ENCODE measurements at regions not wholly inside any gene's neighbourhood (a gene's known extent, or its start where the extent isn't known, plus 50 kb on each side); places are given as distances from the start of the nearest gene placed in this dataset.

DNA sequence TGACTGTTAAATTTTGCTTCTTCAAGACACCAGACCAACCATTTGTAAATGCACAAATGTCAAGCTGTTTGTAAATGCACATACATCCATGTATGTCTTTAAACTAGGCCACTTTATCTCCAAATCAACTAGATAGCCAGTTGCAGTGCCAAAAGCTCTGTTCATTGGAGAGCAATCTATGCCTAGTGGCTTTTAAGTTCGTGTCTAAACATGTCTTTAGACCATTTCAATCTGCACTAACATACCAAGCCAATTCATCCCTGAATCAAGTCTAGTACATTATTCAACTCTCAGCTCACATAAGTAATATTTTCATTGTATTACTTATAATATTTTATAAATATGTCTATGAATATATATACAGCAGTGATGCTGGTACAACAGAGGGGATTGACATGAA is 985.9 kb downstream of the CDH18 start:
- H3K4me3 ChIP-seq (ENCODE audit: low read length) = no peak overlapping the region
- H3K27me3 ChIP-seq (ENCODE audit: insufficient read depth, low read length) = no peaks in the 10 kb centered on the region
- no peaks in the 10 kb centered on the region for H3K9me3 ChIP-seq (ENCODE audit: low read depth, low read length)
- no peaks in the 10 kb centered on the region for H3K4me1 ChIP-seq (ENCODE audit: insufficient read depth, low read length)

DNA sequence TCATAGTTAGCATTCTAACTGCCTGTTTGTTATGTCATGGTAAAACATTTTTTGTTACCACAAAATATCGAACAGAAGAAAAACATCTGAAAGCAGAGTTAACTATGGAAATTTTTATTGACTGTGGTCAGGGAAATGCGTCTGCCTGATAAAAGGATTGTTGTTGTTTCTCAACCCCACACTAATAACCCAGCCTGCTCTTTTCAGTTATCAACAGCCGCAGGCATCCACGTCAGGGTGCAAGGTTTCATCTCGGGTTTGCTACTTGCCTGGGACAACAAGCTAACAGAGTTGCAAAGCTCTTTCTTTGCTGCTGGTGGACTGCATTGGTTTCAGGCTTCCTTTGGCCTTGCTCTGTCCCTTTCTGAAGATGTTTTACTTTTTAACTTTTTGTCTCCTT is 969.2 kb downstream of the CDH18 start:
- Histone ChIP-seq H3K4me1 (ENCODE audit: insufficient read depth, low read length) (no peaks in the 10 kb centered on the region), H3K9me3 (ENCODE audit: low read depth, low read length) (no peaks in the 10 kb centered on the region), H3K4me3 (ENCODE audit: low read length) (no peak overlapping the region), H3K27me3 (ENCODE audit: insufficient read depth, low read length) (no peaks in the 10 kb centered on the region)

DNA sequence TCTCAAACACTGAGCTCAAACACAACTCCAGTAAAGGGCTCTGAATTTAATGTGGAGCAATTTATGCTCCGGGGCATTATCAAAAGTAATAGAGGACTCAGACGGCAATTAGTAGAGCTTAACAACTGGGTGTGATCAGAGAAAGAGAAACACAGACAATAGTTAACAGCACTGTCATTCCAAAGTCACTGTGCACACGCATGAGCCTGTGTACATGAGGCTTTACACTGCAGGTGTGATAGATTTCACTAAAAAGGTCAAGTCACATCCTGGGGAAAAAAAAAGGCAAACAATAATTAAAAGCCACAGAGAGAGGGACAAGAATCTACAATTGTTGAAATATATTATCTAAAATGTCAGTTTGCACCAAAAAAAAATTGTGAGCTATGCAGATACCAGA is 956.5 kb downstream of the CDH18 start:
- Histone ChIP-seq H3K27me3 (ENCODE audit: insufficient read depth, low read length) (no peaks in the 10 kb centered on the region), H3K4me1 (ENCODE audit: insufficient read depth, low read length) (no peaks in the 10 kb centered on the region), H3K4me3 (ENCODE audit: low read length) (no peak overlapping the region), H3K9me3 (ENCODE audit: low read depth, low read length) (no peaks in the 10 kb centered on the region)

DNA sequence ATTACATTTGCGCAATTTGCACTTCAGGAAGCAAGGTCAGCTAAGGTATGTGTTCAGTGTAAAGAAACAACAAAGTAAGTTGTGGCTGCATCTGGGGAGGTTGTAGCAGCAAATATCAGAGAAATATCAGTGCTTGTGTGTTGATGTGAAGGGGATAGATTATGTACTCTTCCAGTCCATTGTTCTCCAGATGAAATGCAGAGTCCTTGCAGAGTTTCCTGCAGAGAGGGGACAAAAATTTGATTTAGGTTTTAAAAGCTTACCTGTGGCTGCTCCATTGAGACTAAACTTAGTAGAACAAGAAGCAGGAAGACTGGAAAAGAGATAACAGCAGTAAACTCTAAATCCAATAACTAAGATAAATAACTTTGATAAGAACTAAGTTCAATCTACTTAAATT is 952.2 kb downstream of the CDH18 start:
- Histone ChIP-seq H3K9me3 (ENCODE audit: low read depth, low read length) (no peaks in the 10 kb centered on the region), H3K4me3 (ENCODE audit: low read length) (no peak overlapping the region), H3K4me1 (ENCODE audit: insufficient read depth, low read length) (no peaks in the 10 kb centered on the region), H3K27me3 (ENCODE audit: insufficient read depth, low read length) (no peaks in the 10 kb centered on the region)

DNA sequence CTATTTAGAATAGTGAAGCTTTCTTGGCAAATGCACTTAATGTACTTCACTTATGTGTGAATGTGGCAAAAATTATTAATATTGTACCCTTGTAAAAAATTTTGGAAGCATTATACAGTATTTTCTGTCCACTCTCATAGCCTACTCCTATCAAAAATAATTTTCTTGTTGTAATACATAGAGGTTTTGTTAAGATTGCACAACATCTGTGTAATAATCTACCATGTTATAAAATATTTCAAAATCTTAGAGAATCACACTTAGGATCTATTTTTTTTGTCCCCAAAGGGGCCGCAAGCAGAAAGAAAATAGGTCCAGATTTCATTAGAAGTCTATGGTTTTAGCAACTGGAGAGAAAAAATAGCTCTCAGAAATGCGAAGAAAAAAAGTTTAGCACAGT is 945.9 kb downstream of the CDH18 start:
- Histone ChIP-seq H3K27me3 (ENCODE audit: insufficient read depth, low read length) (no peaks in the 10 kb centered on the region), H3K4me1 (ENCODE audit: insufficient read depth, low read length) (no peaks in the 10 kb centered on the region), H3K9me3 (ENCODE audit: low read depth, low read length) (no peaks in the 10 kb centered on the region), H3K4me3 (ENCODE audit: low read length) (no peak overlapping the region)

GRCh38 chr5:19044311-19044710 is 943.7 kb downstream of the CDH18 start:
- no peaks in the 10 kb centered on the region for H3K9me3 ChIP-seq (ENCODE audit: low read depth, low read length)
- no peaks in the 10 kb centered on the region for H3K27me3 ChIP-seq (ENCODE audit: insufficient read depth, low read length)
- no peak overlapping the region for H3K4me3 ChIP-seq (ENCODE audit: low read length)
- H3K4me1 ChIP-seq (ENCODE audit: insufficient read depth, low read length) = no peaks in the 10 kb centered on the region

GRCh38 chr5:19044931-19045695 is 942.9 kb downstream of the CDH18 start:
- no peaks in the 10 kb centered on the region for H3K27me3 ChIP-seq (ENCODE audit: insufficient read depth, low read length)
- no peaks in the 10 kb centered on the region for H3K4me1 ChIP-seq (ENCODE audit: insufficient read depth, low read length)
- H3K4me3 ChIP-seq (ENCODE audit: low read length) = no peak overlapping the region
- H3K9me3 ChIP-seq (ENCODE audit: low read depth, low read length) = no peaks in the 10 kb centered on the region

GRCh38 chr5:19047277-19047676 is 940.7 kb downstream of the CDH18 start:
- H3K9me3 ChIP-seq (ENCODE audit: low read depth, low read length) = no peaks in the 10 kb centered on the region
- H3K27me3 ChIP-seq (ENCODE audit: insufficient read depth, low read length) = no peaks in the 10 kb centered on the region
- H3K4me1 ChIP-seq (ENCODE audit: insufficient read depth, low read length) = no peaks in the 10 kb centered on the region
- no peak overlapping the region for H3K4me3 ChIP-seq (ENCODE audit: low read length)

GRCh38 chr5:19048726-19049125 is 939.3 kb downstream of the CDH18 start:
- Histone ChIP-seq H3K27me3 (ENCODE audit: insufficient read depth, low read length) (no peaks in the 10 kb centered on the region), H3K4me3 (ENCODE audit: low read length) (no peak overlapping the region), H3K4me1 (ENCODE audit: insufficient read depth, low read length) (no peaks in the 10 kb centered on the region), H3K9me3 (ENCODE audit: low read depth, low read length) (no peaks in the 10 kb centered on the region)

GRCh38 chr5:19058216-19058615 is 929.8 kb downstream of the CDH18 start:
- peaks cover under 1% of the 10 kb centered on the region for H3K9me3 ChIP-seq (ENCODE audit: low read depth, low read length)
- no peaks in the 10 kb centered on the region for H3K27me3 ChIP-seq (ENCODE audit: insufficient read depth, low read length)
- no peak overlapping the region for H3K4me3 ChIP-seq (ENCODE audit: low read length)
- no peaks in the 10 kb centered on the region for H3K4me1 ChIP-seq (ENCODE audit: insufficient read depth, low read length)

GRCh38 chr5:19064094-19064493 is 923.9 kb downstream of the CDH18 start:
- no peak overlapping the region for H3K4me3 ChIP-seq (ENCODE audit: low read length)
- H3K9me3 ChIP-seq (ENCODE audit: low read depth, low read length) = peaks cover 8% of the 10 kb centered on the region
- no peaks in the 10 kb centered on the region for H3K4me1 ChIP-seq (ENCODE audit: insufficient read depth, low read length)
- no peaks in the 10 kb centered on the region for H3K27me3 ChIP-seq (ENCODE audit: insufficient read depth, low read length)

DNA sequence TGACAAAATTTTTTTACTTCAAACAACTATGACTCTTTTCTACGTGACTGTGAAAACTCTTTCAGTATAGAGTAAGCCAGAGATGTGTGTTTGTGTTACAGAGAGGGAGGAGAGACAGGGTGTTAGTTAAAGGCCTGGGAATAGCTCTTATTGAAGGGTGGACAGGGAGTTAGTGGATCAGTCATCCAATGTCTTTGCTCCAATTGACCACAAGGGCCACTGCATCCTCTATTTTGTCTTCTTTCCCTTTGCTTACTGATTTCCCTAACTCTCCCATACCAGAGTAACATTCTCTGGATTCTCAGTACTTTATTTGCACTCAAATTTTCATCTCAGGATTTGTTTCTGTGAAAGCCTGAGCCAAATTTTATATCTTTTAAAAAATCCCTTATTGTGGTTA is 920.3 kb downstream of the CDH18 start:
- H3K4me3 ChIP-seq (ENCODE audit: low read length) = no peak overlapping the region
- H3K27me3 ChIP-seq (ENCODE audit: insufficient read depth, low read length) = no peaks in the 10 kb centered on the region
- H3K9me3 ChIP-seq (ENCODE audit: low read depth, low read length) = peaks cover 12% of the 10 kb centered on the region
- H3K4me1 ChIP-seq (ENCODE audit: insufficient read depth, low read length) = no peaks in the 10 kb centered on the region

DNA sequence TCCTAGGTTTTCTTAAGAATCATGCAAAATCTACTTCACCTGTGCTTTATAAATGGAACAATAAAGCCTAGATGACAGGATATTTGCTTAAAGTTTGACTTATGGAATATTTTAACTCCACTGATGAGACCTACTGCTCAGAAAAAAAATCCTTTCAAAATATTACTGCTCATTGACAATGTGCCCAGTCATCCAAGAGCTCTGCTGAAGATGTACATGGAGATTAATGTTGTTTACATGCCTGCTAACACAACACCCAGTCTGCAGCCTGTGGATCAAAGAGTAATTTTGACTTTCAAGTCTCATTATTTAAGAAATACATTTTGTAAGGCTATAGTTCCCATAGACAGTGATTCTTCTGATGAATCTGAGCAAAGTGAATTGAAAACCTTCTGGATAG is 889.6 kb downstream of the CDH18 start:
- Histone ChIP-seq H3K27me3 (ENCODE audit: insufficient read depth, low read length) (no peaks in the 10 kb centered on the region), H3K9me3 (ENCODE audit: low read depth, low read length) (no peaks in the 10 kb centered on the region), H3K4me1 (ENCODE audit: insufficient read depth, low read length) (no peaks in the 10 kb centered on the region), H3K4me3 (ENCODE audit: low read length) (no peak overlapping the region)

- no peaks in the 10 kb centered on the region for H3K9me3 ChIP-seq (ENCODE audit: low read depth, low read length)
- no peaks in the 10 kb centered on the region for H3K4me1 ChIP-seq (ENCODE audit: insufficient read depth, low read length)
- H3K27me3 ChIP-seq (ENCODE audit: insufficient read depth, low read length) = no peaks in the 10 kb centered on the region
- H3K4me3 ChIP-seq (ENCODE audit: low read length) = no peak overlapping the region
Observed at GRCh38 chr5:19099195-19099594, 888.8 kb downstream of the CDH18 start.

- Histone ChIP-seq H3K27me3 (ENCODE audit: insufficient read depth, low read length) (no peaks in the 10 kb centered on the region), H3K4me3 (ENCODE audit: low read length) (no peak overlapping the region)
Observed at GRCh38 chr5:19104948-19105347, 883.1 kb downstream of the CDH18 start.

DNA sequence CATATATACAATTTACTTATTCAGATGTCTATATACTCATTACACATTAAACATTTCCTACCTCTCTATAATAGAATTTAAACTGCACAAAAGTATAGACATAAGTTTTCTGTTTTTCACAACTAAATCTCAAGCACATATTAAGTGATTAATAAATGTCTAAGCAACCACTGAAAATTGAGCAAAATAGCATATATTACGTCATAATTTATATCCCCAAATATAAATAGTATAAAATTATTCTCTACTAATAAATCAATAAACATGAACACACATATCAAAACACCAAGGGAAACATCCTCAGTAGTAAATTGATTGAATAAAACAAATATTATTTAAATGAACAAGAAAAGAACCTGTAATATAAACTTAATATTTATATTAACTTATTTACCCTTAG is 865.1 kb downstream of the CDH18 start:
- Histone ChIP-seq H3K9me3 (ENCODE audit: low read depth, low read length) (peaks cover 8% of the 10 kb centered on the region), H3K4me1 (ENCODE audit: insufficient read depth, low read length) (no peaks in the 10 kb centered on the region), H3K27me3 (ENCODE audit: insufficient read depth, low read length) (no peaks in the 10 kb centered on the region), H3K4me3 (ENCODE audit: low read length) (no peak overlapping the region)

More at GRCh38 chr5:19104948-19105347, 883.1 kb downstream of the CDH18 start:
- H3K4me1 ChIP-seq (ENCODE audit: insufficient read depth, low read length) = no peaks in the 10 kb centered on the region
- peaks cover 5% of the 10 kb centered on the region for H3K9me3 ChIP-seq (ENCODE audit: low read depth, low read length)
